SK-N-MC (cell line): ENCODE measurements at regions not wholly inside any gene's neighbourhood (a gene's known extent, or its start where the extent isn't known, plus 50 kb on each side); places are given as distances from the start of the nearest gene placed in this dataset.

Source experiments
- EZH2 ChIP-seq: fragments of 200-600 bp; sonication (generic); IDR thresholded peaks from one replicate; pipeline ENCODE4 v1.6.1; 2017; ENCODE audit warnings: antibody characterized with exemption
- FOXP2 ChIP-seq: optimal IDR thresholded peaks from 2 replicates; pipeline ENCODE3; 2011; ENCODE audit warnings: mild to moderate bottlenecking, moderate library complexity; ENCODE audit not compliant: insufficient read depth; ENCODE audit errors: extremely low read length, control extremely low read depth
- POLR2AphosphoS5 ChIP-seq: IDR thresholded peaks from 2 replicates; pipeline ENCODE4 v1.6.1; 2012; ENCODE audit warnings: mild to moderate bottlenecking, low read depth, low read length, borderline replicate concordance

DNA sequence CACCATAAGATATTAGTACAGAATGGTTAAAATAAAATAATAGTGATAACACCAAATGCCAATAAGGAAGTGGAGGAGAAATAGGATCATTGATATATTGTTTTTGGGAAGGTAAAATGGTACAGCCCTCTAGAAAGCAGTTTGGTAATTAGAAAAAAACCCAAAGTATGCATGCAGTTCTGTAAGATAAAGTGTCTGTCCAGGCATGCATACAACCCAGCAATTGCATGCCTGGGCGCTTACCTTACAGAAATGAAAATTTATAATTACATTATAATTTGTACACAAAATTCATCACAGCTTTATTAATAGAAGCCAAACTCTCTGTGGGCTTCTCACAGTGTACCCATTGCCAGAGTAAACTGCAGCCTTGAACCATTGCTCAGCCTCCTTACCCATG lies 124.7 kb downstream of the TTC6 start:
- no peak for TF ChIP-seq EZH2
- no peak for TF ChIP-seq POLR2AphosphoS5
- no peak for TF ChIP-seq FOXP2
